HG03064 (cell line): ENCODE measurements at regions not wholly inside any gene's neighbourhood (a gene's known extent, or its start where the extent isn't known, plus 50 kb on each side); places are given as distances from the start of the nearest gene placed in this dataset.
A peak's percentile ranks its signal among the peaks of the same experiment; 100 is the strongest.
"Not testable (repeated sequence)": the region's sequence is repeated elsewhere in the genome, so short reads cannot be mapped to it uniquely, and the experiment has no call there.

Experiments
- ATAC-seq: cut with Tn5 transposase; IDR thresholded peaks from one replicate; pipeline ENCODE4 v1.9.1; 2021; ENCODE audit warnings: low read depth; ENCODE audit not compliant: unreplicated experiment

- ATAC-seq: not testable (repeated sequence)
Observed at GRCh38 chr6:144977250-144977864, 692.2 kb downstream of the UTRN start.

GRCh38 chr6:144978208-144978607 is 693.1 kb downstream of the UTRN start:
- ATAC-seq: no peak

GRCh38 chr6:144986271-144986670 is 701.1 kb downstream of the UTRN start:
- ATAC-seq: no peak

- no peak for ATAC-seq
Observed at GRCh38 chr6:144989319-144990107, 704.4 kb downstream of the UTRN start.

- ATAC-seq: no peak
Observed at GRCh38 chr6:144990784-144991183, 705.6 kb downstream of the UTRN start.

- no peak for ATAC-seq
Observed at GRCh38 chr6:144993870-144994269, 708.7 kb downstream of the UTRN start.

- no peak for ATAC-seq
Observed at GRCh38 chr6:144997996-144998395, 712.9 kb downstream of the UTRN start.

GRCh38 chr6:144999127-144999526 is 714.0 kb downstream of the UTRN start:
- ATAC-seq: no peak

- no peak for ATAC-seq
Observed at GRCh38 chr6:145003145-145003544, 718.0 kb downstream of the UTRN start.

GRCh38 chr6:145006914-145007313 is 721.8 kb downstream of the UTRN start:
- ATAC-seq: no peak

- no peak for ATAC-seq
Observed at GRCh38 chr6:145008715-145009114, 723.6 kb downstream of the UTRN start.

GRCh38 chr6:145009711-145010110 is 724.6 kb downstream of the UTRN start:
- ATAC-seq: no peak

GRCh38 chr6:145012039-145012662 is 723.2 kb downstream of the EPM2A start:
- ATAC-seq: no peak

GRCh38 chr6:145015739-145016558 is 719.4 kb downstream of the EPM2A start:
- peak; percentile 97 for ATAC-seq

GRCh38 chr6:145017051-145017450 is 718.3 kb downstream of the EPM2A start:
- no peak for ATAC-seq

GRCh38 chr6:145017516-145017915 is 717.8 kb downstream of the EPM2A start:
- ATAC-seq: no peak

GRCh38 chr6:145018027-145018426 is 717.3 kb downstream of the EPM2A start:
- no peak for ATAC-seq

- no peak for ATAC-seq
Observed at GRCh38 chr6:145020114-145020513, 715.2 kb downstream of the EPM2A start.

GRCh38 chr6:145020543-145020942 is 714.8 kb downstream of the EPM2A start:
- ATAC-seq: no peak

GRCh38 chr6:145022199-145022796 is 713.0 kb downstream of the EPM2A start:
- no peak for ATAC-seq
